ENCODE measurements at regions not wholly inside any gene's neighbourhood (a gene's known extent, or its start where the extent isn't known, plus 50 kb on each side); places are given as distances from the start of the nearest gene placed in this dataset.
"Not testable (repeated sequence)": the region's sequence is repeated elsewhere in the genome, so short reads cannot be mapped to it uniquely, and the experiment has no call there.

- not testable (repeated sequence) for H2AFZ ChIP-seq; H3K36me3 Mint-ChIP-seq (ENCODE audit: low read depth); ATAC-seq; H3K27ac ChIP-seq (ENCODE audit: low read depth); H4K20me1 ChIP-seq (replicated peaks; ENCODE audit: insufficient read depth); H3K4me1 ChIP-seq (ENCODE audit: insufficient read depth); H3K27me3 ChIP-seq (ENCODE audit: insufficient read depth); H3K4me2 ChIP-seq; H3K27me3 Mint-ChIP-seq (ENCODE audit: insufficient read depth, low read depth, poor library complexity); H3K4me3 Mint-ChIP-seq; H3K36me3 ChIP-seq (ENCODE audit: insufficient read depth); H3K27ac Mint-ChIP-seq; H3K4me3 ChIP-seq; H3F3A ChIP-seq (replicated peaks; ENCODE audit: low read depth); H3K9me2 ChIP-seq (ENCODE audit: insufficient read depth); H3K79me2 ChIP-seq (replicated peaks; ENCODE audit: insufficient read depth); H3K4me1 Mint-ChIP-seq; DNase-seq (ENCODE audit: low spot score)
- H3K9me3 Mint-ChIP-seq = peaks cover 11% of the 10 kb centered on the region; the same call in 2 of the 3 replicates
Measured at GRCh38 chr3:148525621-148526020, 172.1 kb upstream of the AGTR1 start.

- no peak overlapping the region for H3K4me2 ChIP-seq
- H3K27me3 Mint-ChIP-seq (ENCODE audit: insufficient read depth, low read depth, poor library complexity) = peaks cover 4% of the 10 kb centered on the region
- DNase-seq (ENCODE audit: low spot score) = no peak
- TF ChIP-seq STAT1 (IDR thresholded peaks at IDR 0.05; ENCODE audit: unreplicated experiment) = no peak
- TF ChIP-seq CREB1 (CRISPR knock-in tag; IDR thresholded peaks at IDR 0.05; ENCODE audit: low read depth) = no peak
- TF ChIP-seq POLR2AphosphoS5 (IDR thresholded peaks at IDR 0.05; ENCODE audit: low read depth) = no peak
- TF ChIP-seq CTCF (conservative IDR thresholded peaks at IDR 0.05; ENCODE audit: low read depth in 2 of 2) = no peak
- no peak for TF ChIP-seq ETS1 (IDR thresholded peaks at IDR 0.05)
- no peak for TF ChIP-seq JUNB (IDR thresholded peaks at IDR 0.05; ENCODE audit: unreplicated experiment)
- no peak for TF ChIP-seq ZNF462 (CRISPR knock-in tag; IDR thresholded peaks at IDR 0.05)
- TF ChIP-seq NANOG (IDR thresholded peaks at IDR 0.05; ENCODE audit: borderline replicate concordance) = no peak
- TF ChIP-seq REST (IDR thresholded peaks at IDR 0.05; ENCODE audit: unreplicated experiment) = no peak
- TF ChIP-seq EZH2phosphoT487 (IDR thresholded peaks at IDR 0.05; ENCODE audit: unreplicated experiment) = no peak
- TF ChIP-seq ZNF114 (CRISPR knock-in tag; IDR thresholded peaks at IDR 0.05) = no peak
Measured at GRCh38 chr3:148528024-148528423, 169.7 kb upstream of the AGTR1 start.

More at GRCh38 chr3:148528024-148528423, 169.7 kb upstream of the AGTR1 start:
- no peaks in the 10 kb centered on the region for H3K4me1 Mint-ChIP-seq
- no peaks in the 10 kb centered on the region for H3K9me2 ChIP-seq (ENCODE audit: insufficient read depth)
- no peak overlapping the region for H3K4me3 Mint-ChIP-seq
- H3F3A ChIP-seq (replicated peaks; ENCODE audit: low read depth) = no peaks in the 10 kb centered on the region
- H2AFZ ChIP-seq = no peak overlapping the region
- ATAC-seq = no peak
- H3K79me2 ChIP-seq (replicated peaks; ENCODE audit: insufficient read depth) = no peaks in the 10 kb centered on the region
- H3K27me3 ChIP-seq (ENCODE audit: insufficient read depth) = no peaks in the 10 kb centered on the region
- no peaks in the 10 kb centered on the region for H3K36me3 Mint-ChIP-seq (ENCODE audit: low read depth)
- H4K20me1 ChIP-seq (replicated peaks; ENCODE audit: insufficient read depth) = no peaks in the 10 kb centered on the region
- H3K9me3 Mint-ChIP-seq = peaks cover 11% of the 10 kb centered on the region; the same call in 2 of the 3 replicates
- no peaks in the 10 kb centered on the region for H3K36me3 ChIP-seq (ENCODE audit: insufficient read depth)
- H3K4me3 ChIP-seq = no peak overlapping the region
- no peak overlapping the region for H3K27ac Mint-ChIP-seq
- no peaks in the 10 kb centered on the region for H3K4me1 ChIP-seq (ENCODE audit: insufficient read depth)
- H3K27ac ChIP-seq (ENCODE audit: low read depth) = no peak overlapping the region

Data from GM23338 (cell line).